HG03060 (cell line): ENCODE measurements at regions not wholly inside any gene's neighbourhood (a gene's known extent, or its start where the extent isn't known, plus 50 kb on each side); places are given as distances from the start of the nearest gene placed in this dataset.

Experiments
- ATAC-seq: cut with Tn5 transposase; IDR thresholded peaks from one replicate; pipeline ENCODE4 v1.9.1; 2021; ENCODE audit warnings: low read depth, moderate number of reproducible peaks; ENCODE audit not compliant: unreplicated experiment

GRCh38 chr10:128277267-128277840, 151.1 kb upstream of the MKI67 start:
- no peak for ATAC-seq

- no peak for ATAC-seq
Measured at GRCh38 chr10:128278362-128278761, 152.1 kb upstream of the MKI67 start.

- ATAC-seq, result no peak
Measured at GRCh38 chr10:128280271-128280670, 154.0 kb upstream of the MKI67 start.

GRCh38 chr10:128281343-128281742, 155.1 kb upstream of the MKI67 start:
- ATAC-seq, result no peak

- ATAC-seq, result no peak
Measured at GRCh38 chr10:128281861-128282260, 155.6 kb upstream of the MKI67 start.

- ATAC-seq, result no peak
Measured at GRCh38 chr10:128286141-128286761, 160.0 kb upstream of the MKI67 start.

- ATAC-seq, result no peak
Measured at GRCh38 chr10:128286762-128287500, 160.7 kb upstream of the MKI67 start.

GRCh38 chr10:128287921-128288320, 161.7 kb upstream of the MKI67 start:
- no peak for ATAC-seq

- ATAC-seq, result no peak
Measured at GRCh38 chr10:128289621-128290020, 163.4 kb upstream of the MKI67 start.

- ATAC-seq, result no peak
Measured at GRCh38 chr10:128295003-128295402, 168.8 kb upstream of the MKI67 start.

GRCh38 chr10:128296253-128297007, 170.2 kb upstream of the MKI67 start:
- no peak for ATAC-seq

GRCh38 chr10:128297709-128298378, 171.6 kb upstream of the MKI67 start:
- ATAC-seq, result no peak

GRCh38 chr10:128298587-128298986, 172.4 kb upstream of the MKI67 start:
- ATAC-seq, result no peak

- no peak for ATAC-seq
Measured at GRCh38 chr10:128300290-128300824, 174.1 kb upstream of the MKI67 start.

- ATAC-seq, result no peak
Measured at GRCh38 chr10:128301051-128301450, 174.8 kb upstream of the MKI67 start.

- no peak for ATAC-seq
Measured at GRCh38 chr10:128302808-128303207, 176.6 kb upstream of the MKI67 start.

- no peak for ATAC-seq
Measured at GRCh38 chr10:128304271-128304670, 178.0 kb upstream of the MKI67 start.

- ATAC-seq, result no peak
Measured at GRCh38 chr10:128305601-128306345, 179.6 kb upstream of the MKI67 start.

GRCh38 chr10:128306535-128306934, 180.3 kb upstream of the MKI67 start:
- ATAC-seq, result no peak

GRCh38 chr10:128306966-128307365, 180.7 kb upstream of the MKI67 start:
- ATAC-seq, result no peak
